Smooth muscle cell (in vitro differentiated cells): ENCODE measurements at regions not wholly inside any gene's neighbourhood (a gene's known extent, or its start where the extent isn't known, plus 50 kb on each side); places are given as distances from the start of the nearest gene placed in this dataset.

Source experiments
- DNase-seq: peaks from one replicate; lab custom pipeline; 2025; ENCODE audit not compliant: unreplicated experiment; lab: John Stamatoyannopoulos, UW
- H2AFZ ChIP-seq: fragments of 200-600 bp; sonication (generic); 2 replicates; pipeline ENCODE4 v1.6.0; 2016; ENCODE audit warnings: antibody characterized with exemption, low read depth, mild to moderate bottlenecking
- H3F3A ChIP-seq: fragments of 200-600 bp; sonication (generic); 2 replicates; pipeline ENCODE4 v1.6.0; 2017; ENCODE audit warnings: antibody characterized with exemption, low read depth
- H3K27ac ChIP-seq: fragments of 200-600 bp; sonication (generic); 2 replicates; pipeline ENCODE4 v1.5.1; 2016; ENCODE audit warnings: low read depth, mild to moderate bottlenecking
- H3K27me3 ChIP-seq: fragments of 200-600 bp; sonication (generic); 2 replicates; pipeline ENCODE4 v1.6.1; 2016; ENCODE audit warnings: low read depth, mild to moderate bottlenecking
- H3K36me3 ChIP-seq: fragments of 200-600 bp; sonication (generic); 2 replicates; pipeline ENCODE4 v1.5.1; 2016; ENCODE audit warnings: low read depth
- H3K4me1 ChIP-seq: fragments of 200-600 bp; sonication (generic); 2 replicates; pipeline ENCODE4 v1.5.1; 2016; ENCODE audit warnings: low read depth
- H3K4me2 ChIP-seq: fragments of 200-600 bp; sonication (generic); 2 replicates; pipeline ENCODE4 v1.6.0; 2016; ENCODE audit warnings: mild to moderate bottlenecking
- H3K4me3 ChIP-seq: fragments of 200-600 bp; sonication (generic); 2 replicates; pipeline ENCODE4 v1.5.1; 2016; ENCODE audit warnings: mild to moderate bottlenecking
- H3K79me2 ChIP-seq: fragments of 200-600 bp; sonication (generic); 2 replicates; pipeline ENCODE4 v1.6.0; 2016; ENCODE audit warnings: low read depth, mild to moderate bottlenecking
- H3K9ac ChIP-seq: fragments of 200-600 bp; sonication (generic); 2 replicates; pipeline ENCODE4 v1.6.0; 2016; ENCODE audit warnings: low read depth
- H3K9me3 ChIP-seq: fragments of 200-600 bp; sonication (generic); replicated peaks from 2 replicates; pipeline ENCODE4 v1.5.1; 2016; ENCODE audit warnings: low read depth
- H4K20me1 ChIP-seq: fragments of 200-600 bp; sonication (generic); 2 replicates; pipeline ENCODE4 v1.6.0; 2016; ENCODE audit warnings: low read depth
- WGBS: methylation state at CpG from one replicate; pipeline ENCODE4 v1.1.7; 2016; ENCODE audit warnings: low lambda C conversion rate; 5-methylcytosine and 5-hydroxymethylcytosine counted together
- TF ChIP-seq, protein P1 (sequence below): fragments of 200-600 bp; sonication (generic); IDR thresholded peaks from 2 replicates; pipeline ENCODE4 v1.5.1; 2017; ENCODE audit warnings: borderline replicate concordance, mild to moderate bottlenecking, antibody characterized with exemption; ENCODE audit not compliant: insufficient read depth, poor library complexity, severe bottlenecking

DNA sequence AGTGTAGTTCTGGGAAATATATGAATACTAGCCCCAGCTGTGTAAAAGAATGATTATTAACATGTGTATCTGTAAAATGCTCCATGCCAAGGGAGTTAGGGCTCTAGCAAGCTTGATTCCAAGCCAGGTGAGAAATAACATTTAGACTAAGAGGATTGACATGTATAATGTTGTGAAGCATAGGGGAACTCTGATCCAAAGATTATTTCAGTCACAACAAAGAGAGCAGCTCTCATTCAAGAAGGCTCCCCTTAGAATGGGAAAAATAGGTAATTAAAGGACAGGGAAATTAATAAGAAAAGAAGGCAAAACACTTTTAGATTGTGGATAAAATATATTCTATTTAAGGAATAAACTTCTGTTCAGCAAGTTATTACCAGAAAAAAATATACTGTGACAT is 347.3 kb upstream of the CDH7 start:
- Histone ChIP-seq H3K27me3 (no peaks in the 10 kb centered on the region), H3K4me2 (no peak overlapping the region), H3F3A (no peaks in the 10 kb centered on the region), H3K4me3 (no peak overlapping the region), H3K27ac (no peak overlapping the region), H3K9me3 (no peaks in the 10 kb centered on the region), H4K20me1 (no peaks in the 10 kb centered on the region), H3K9ac (no peak overlapping the region), H3K4me1 (no peaks in the 10 kb centered on the region), H3K79me2 (no peaks in the 10 kb centered on the region), H3K36me3 (no peaks in the 10 kb centered on the region), H2AFZ (no peak overlapping the region)
- no peak for DNase-seq
- TF ChIP-seq, protein P1, sequence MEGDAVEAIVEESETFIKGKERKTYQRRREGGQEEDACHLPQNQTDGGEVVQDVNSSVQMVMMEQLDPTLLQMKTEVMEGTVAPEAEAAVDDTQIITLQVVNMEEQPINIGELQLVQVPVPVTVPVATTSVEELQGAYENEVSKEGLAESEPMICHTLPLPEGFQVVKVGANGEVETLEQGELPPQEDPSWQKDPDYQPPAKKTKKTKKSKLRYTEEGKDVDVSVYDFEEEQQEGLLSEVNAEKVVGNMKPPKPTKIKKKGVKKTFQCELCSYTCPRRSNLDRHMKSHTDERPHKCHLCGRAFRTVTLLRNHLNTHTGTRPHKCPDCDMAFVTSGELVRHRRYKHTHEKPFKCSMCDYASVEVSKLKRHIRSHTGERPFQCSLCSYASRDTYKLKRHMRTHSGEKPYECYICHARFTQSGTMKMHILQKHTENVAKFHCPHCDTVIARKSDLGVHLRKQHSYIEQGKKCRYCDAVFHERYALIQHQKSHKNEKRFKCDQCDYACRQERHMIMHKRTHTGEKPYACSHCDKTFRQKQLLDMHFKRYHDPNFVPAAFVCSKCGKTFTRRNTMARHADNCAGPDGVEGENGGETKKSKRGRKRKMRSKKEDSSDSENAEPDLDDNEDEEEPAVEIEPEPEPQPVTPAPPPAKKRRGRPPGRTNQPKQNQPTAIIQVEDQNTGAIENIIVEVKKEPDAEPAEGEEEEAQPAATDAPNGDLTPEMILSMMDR, result no peak

DNA sequence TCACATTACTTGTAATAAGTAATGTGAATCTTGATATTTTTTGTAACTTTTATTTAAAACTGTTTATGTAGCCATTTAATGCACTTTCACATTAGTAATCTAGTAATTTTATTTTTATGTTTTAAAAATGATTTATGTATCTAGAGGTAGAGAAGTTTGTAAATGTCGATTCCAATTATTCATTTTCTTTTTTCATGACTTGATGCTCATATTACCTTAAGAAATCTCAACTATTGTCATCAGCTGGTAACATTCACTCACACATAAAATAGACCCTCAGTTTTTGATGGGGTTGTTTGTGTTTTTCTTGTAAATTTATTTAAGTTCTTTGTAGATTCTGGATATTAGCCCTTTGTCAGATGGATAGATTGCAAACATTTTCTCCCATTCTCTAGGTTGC is 351.7 kb upstream of the CDH7 start:
- Histone ChIP-seq H3K27ac (no peak overlapping the region), H3F3A (no peaks in the 10 kb centered on the region), H3K4me2 (no peak overlapping the region), H3K9ac (no peak overlapping the region), H3K4me1 (no peaks in the 10 kb centered on the region), H2AFZ (no peak overlapping the region), H3K4me3 (no peak overlapping the region), H3K36me3 (no peaks in the 10 kb centered on the region), H3K27me3 (no peaks in the 10 kb centered on the region), H4K20me1 (no peaks in the 10 kb centered on the region), H3K79me2 (no peaks in the 10 kb centered on the region), H3K9me3 (no peaks in the 10 kb centered on the region)
- DNase-seq, result no peak
- WGBS, result 96% methylated on average over 1 of the region's 1 CpG
- TF ChIP-seq, protein P1, result no peak

DNA sequence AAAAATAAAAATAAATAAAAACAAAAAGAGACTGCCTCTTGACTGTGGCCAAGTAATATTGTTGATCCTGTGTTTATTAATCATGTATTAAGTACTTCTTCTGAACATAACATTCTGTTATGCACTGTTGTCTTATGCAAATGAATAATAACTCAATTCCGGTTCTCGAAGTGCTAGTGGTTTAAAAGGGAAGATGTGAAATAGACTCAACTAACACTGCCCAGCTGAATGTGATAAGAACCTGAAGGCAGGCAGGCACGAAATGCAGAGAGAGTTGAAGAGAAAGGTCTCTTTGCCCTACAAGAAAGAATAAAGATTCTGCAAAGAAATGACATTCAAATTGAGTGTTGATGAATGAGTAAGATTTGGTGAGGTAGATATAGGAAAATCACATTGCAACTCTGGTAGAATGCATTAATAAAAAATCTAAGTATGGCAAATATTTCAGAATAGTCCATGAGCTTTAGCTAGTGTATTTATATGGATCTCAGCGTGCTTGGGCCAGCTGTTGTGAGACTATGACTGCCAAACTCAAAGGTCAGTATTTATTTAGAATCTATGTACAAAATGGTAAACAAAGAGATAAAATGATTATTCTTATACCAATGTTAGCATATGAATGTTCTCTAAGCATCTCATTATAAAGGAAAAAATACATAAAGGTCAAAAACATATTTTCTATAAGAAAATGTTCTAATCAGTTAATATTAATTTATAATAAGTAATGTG is 352.3 kb upstream of the CDH7 start:
- Histone ChIP-seq H3K36me3 (no peaks in the 10 kb centered on the region), H2AFZ (no peak overlapping the region), H3K4me3 (no peak overlapping the region), H3K27me3 (no peaks in the 10 kb centered on the region), H3K27ac (no peak overlapping the region), H4K20me1 (no peaks in the 10 kb centered on the region), H3K4me2 (no peak overlapping the region), H3F3A (no peaks in the 10 kb centered on the region), H3K79me2 (no peaks in the 10 kb centered on the region), H3K9ac (no peak overlapping the region), H3K9me3 (no peaks in the 10 kb centered on the region), H3K4me1 (no peaks in the 10 kb centered on the region)
- WGBS, result 84% methylated on average over 4 of the region's 4 CpGs
- no peak for DNase-seq
- TF ChIP-seq, protein P1, result no peak

DNA sequence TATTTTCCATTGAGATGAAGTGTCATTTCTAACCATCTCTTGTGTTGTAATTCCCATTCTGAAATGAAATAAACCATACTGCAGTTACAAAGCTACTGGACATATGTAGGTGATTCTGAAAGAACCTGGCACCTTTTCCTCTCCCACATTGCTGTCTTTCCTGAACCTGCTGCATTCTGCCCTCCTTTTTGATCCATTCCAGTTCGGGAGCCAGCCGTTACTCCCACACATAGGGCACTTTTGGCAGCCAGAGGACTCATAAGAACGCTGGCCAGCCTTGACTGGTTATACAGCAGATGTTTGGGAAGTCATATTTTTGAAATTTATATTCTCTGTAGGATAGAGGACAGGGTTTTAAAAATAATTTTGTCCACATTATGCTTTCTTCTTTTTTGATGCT is 369.8 kb upstream of the CDH7 start:
- no peaks in the 10 kb centered on the region for H3K9me3 ChIP-seq
- WGBS, result 84% methylated on average over 3 of the region's 3 CpGs
- H3K27me3 ChIP-seq, result no peaks in the 10 kb centered on the region
- TF ChIP-seq, protein P1, result no peak
- H3K4me3 ChIP-seq, result no peak overlapping the region
- no peak for DNase-seq
- no peaks in the 10 kb centered on the region for H3F3A ChIP-seq
- H3K27ac ChIP-seq, result no peak overlapping the region
- H4K20me1 ChIP-seq, result no peaks in the 10 kb centered on the region
- no peaks in the 10 kb centered on the region for H3K4me1 ChIP-seq
- no peaks in the 10 kb centered on the region for H3K36me3 ChIP-seq
- H2AFZ ChIP-seq, result no peak overlapping the region
- no peak overlapping the region for H3K9ac ChIP-seq
- no peak overlapping the region for H3K4me2 ChIP-seq
- no peaks in the 10 kb centered on the region for H3K79me2 ChIP-seq
